KBM-7 (cell line): ENCODE measurements at regions not wholly inside any gene's neighbourhood (a gene's known extent, or its start where the extent isn't known, plus 50 kb on each side); places are given as distances from the start of the nearest gene placed in this dataset.
"Not testable (repeated sequence)": the region's sequence is repeated elsewhere in the genome, so short reads cannot be mapped to it uniquely, and the experiment has no call there.

Experiments
- DNase-seq: peaks from one replicate; pipeline ENCODE4 v3.0.0-alpha.2; 2015
- in situ Hi-C: fragments of 300-500 bp; cut with MboI; formaldehyde crosslinking; loops from 2 replicates; pipeline ENCODE4 v1.14.3; 2020; ENCODE audit warnings: low sequenced_read_pairs, low pct_unique_long_range_greater_than_20kb, mixed read lengths

GRCh38 chr10:64523065-64523759 is 1002.0 kb downstream of the REEP3 start:
- in situ Hi-C loops, result no loop called here
- DNase-seq, result no peak

GRCh38 chr10:64528294-64529002 is 1007.2 kb downstream of the REEP3 start:
- DNase-seq, result peak; percentile 31
- in situ Hi-C loops, result no loop called here

- DNase-seq, result no peak
- in situ Hi-C loops, result no loop called here
These were observed 1007.8 kb downstream of the REEP3 start for GRCh38 chr10:64529003-64529350.

GRCh38 chr10:64534616-64535015 is 1013.4 kb downstream of the REEP3 start:
- in situ Hi-C loops, result no loop called here
- DNase-seq, result no peak

- DNase-seq, result no peak
- in situ Hi-C loops, result no loop called here
These were observed 1014.1 kb downstream of the REEP3 start for GRCh38 chr10:64535131-64535867.

GRCh38 chr10:64537112-64537511 is 1015.9 kb downstream of the REEP3 start:
- in situ Hi-C loops, result no loop called here

GRCh38 chr10:64537928-64538327 is 1016.7 kb downstream of the REEP3 start:
- DNase-seq, result no peak
- in situ Hi-C loops, result no loop called here

More at GRCh38 chr10:64537112-64537511, 1015.9 kb downstream of the REEP3 start:
- DNase-seq, result no peak

GRCh38 chr10:64546073-64546472 is 1024.9 kb downstream of the REEP3 start:
- DNase-seq, result no peak
- in situ Hi-C loops, result no loop called here

- DNase-seq, result no peak
- in situ Hi-C loops, result no loop called here
These were observed 1026.0 kb downstream of the REEP3 start for GRCh38 chr10:64547168-64547567.

- in situ Hi-C loops, result no loop called here
- no peak for DNase-seq
These were observed 1034.5 kb downstream of the REEP3 start for GRCh38 chr10:64555666-64556065.

- DNase-seq, result no peak
- in situ Hi-C loops, result no loop called here
These were observed 1037.1 kb downstream of the REEP3 start for GRCh38 chr10:64558094-64558835.

- DNase-seq, result no peak
- in situ Hi-C loops, result no loop called here
These were observed 1049.9 kb downstream of the REEP3 start for GRCh38 chr10:64571056-64571455.

GRCh38 chr10:64573623-64574325 is 1052.6 kb downstream of the REEP3 start:
- in situ Hi-C loops, result no loop called here
- DNase-seq, result no peak

- in situ Hi-C loops, result no loop called here
- no peak for DNase-seq
These were observed 1053.2 kb downstream of the REEP3 start for GRCh38 chr10:64574371-64574770.

GRCh38 chr10:64576497-64576896 is 1055.3 kb downstream of the REEP3 start:
- no peak for DNase-seq
- in situ Hi-C loops, result no loop called here

GRCh38 chr10:64578757-64579156 is 1057.6 kb downstream of the REEP3 start:
- in situ Hi-C loops, DNase-seq: not testable (repeated sequence)

- in situ Hi-C loops, result no loop called here
- no peak for DNase-seq
These were observed 1065.8 kb downstream of the REEP3 start for GRCh38 chr10:64586934-64587503.

GRCh38 chr10:64594072-64594471 is 1072.9 kb downstream of the REEP3 start:
- in situ Hi-C loops, result no loop called here

GRCh38 chr10:64598600-64598999 is 1077.4 kb downstream of the REEP3 start:
- in situ Hi-C loops, result no loop called here
- no peak for DNase-seq

More at GRCh38 chr10:64594072-64594471, 1072.9 kb downstream of the REEP3 start:
- DNase-seq, result no peak
